ENCODE measurements at regions not wholly inside any gene's neighbourhood (a gene's known extent, or its start where the extent isn't known, plus 50 kb on each side); places are given as distances from the start of the nearest gene placed in this dataset.
A peak's percentile ranks its signal among the peaks of the same experiment; 100 is the strongest.

- no peaks in the 10 kb centered on the region for H3K36me3 ChIP-seq (ENCODE audit: insufficient read depth, low read length)
- H3K27me3 ChIP-seq (ENCODE audit: insufficient read depth, low read length, poor library complexity), result no peaks in the 10 kb centered on the region
- no peak for DNase-seq
- H3K9ac ChIP-seq (ENCODE audit: low read depth, low read length), result no peak overlapping the region
- H3K9me3 ChIP-seq (ENCODE audit: insufficient read depth, low read length, severe bottlenecking), result no peaks in the 10 kb centered on the region
- no peak overlapping the region for H3K4me2 ChIP-seq (ENCODE audit: insufficient read depth, low read length)
- ATAC-seq (ENCODE audit: insufficient read depth, low read depth), result no peak
- H4K20me1 ChIP-seq (ENCODE audit: insufficient read depth, low read length), result no peaks in the 10 kb centered on the region
- H2AFZ ChIP-seq (ENCODE audit: low read depth, low read length), result no peak overlapping the region
- TF ChIP-seq EZH2 (IDR thresholded peaks at IDR 0.05; ENCODE audit: borderline replicate concordance, low read depth, low read length, severe bottlenecking) (no peak), CTCF (IDR thresholded peaks at IDR 0.05; ENCODE audit: borderline replicate concordance, extremely low read depth, low read length, poor library complexity, severe bottlenecking) (no peak)
- no peak overlapping the region for H3K4me3 ChIP-seq (ENCODE audit: low read depth in 1 of 2, low read length in 2 of 2)
- no peak overlapping the region for H3K27ac ChIP-seq (ENCODE audit: low read length)
- H3K79me2 ChIP-seq (ENCODE audit: insufficient read depth, low read length), result no peaks in the 10 kb centered on the region
- no peaks in the 10 kb centered on the region for H3K4me1 ChIP-seq (ENCODE audit: insufficient read depth, low read length)
These were observed 548.8 kb upstream of the FAM241A start for GRCh38 chr4:111596491-111596890.

- Histone ChIP-seq H3K9ac (ENCODE audit: low read depth, low read length) (no peak overlapping the region), H2AFZ (ENCODE audit: low read depth, low read length) (no peak overlapping the region), H3K4me2 (ENCODE audit: insufficient read depth, low read length) (no peak overlapping the region), H3K9me3 (ENCODE audit: insufficient read depth, low read length, severe bottlenecking) (no peaks in the 10 kb centered on the region), H3K36me3 (ENCODE audit: insufficient read depth, low read length) (no peaks in the 10 kb centered on the region), H3K79me2 (ENCODE audit: insufficient read depth, low read length) (no peaks in the 10 kb centered on the region), H3K4me3 (ENCODE audit: low read depth in 1 of 2, low read length in 2 of 2) (no peak overlapping the region), H4K20me1 (ENCODE audit: insufficient read depth, low read length) (no peaks in the 10 kb centered on the region), H3K27me3 (ENCODE audit: insufficient read depth, low read length, poor library complexity) (no peaks in the 10 kb centered on the region), H3K27ac (ENCODE audit: low read length) (no peak overlapping the region), H3K4me1 (ENCODE audit: insufficient read depth, low read length) (no peaks in the 10 kb centered on the region)
- ATAC-seq (ENCODE audit: insufficient read depth, low read depth), result no peak
- DNase-seq, result no peak
- TF ChIP-seq EZH2 (IDR thresholded peaks at IDR 0.05; ENCODE audit: borderline replicate concordance, low read depth, low read length, severe bottlenecking), result no peak
- no peak for TF ChIP-seq CTCF (IDR thresholded peaks at IDR 0.05; ENCODE audit: borderline replicate concordance, extremely low read depth, low read length, poor library complexity, severe bottlenecking)
These were observed 543.6 kb upstream of the FAM241A start for GRCh38 chr4:111601671-111602070.

- H3K4me2 ChIP-seq (ENCODE audit: insufficient read depth, low read length), result no peak overlapping the region
- H3K27ac ChIP-seq (ENCODE audit: low read length), result no peak overlapping the region
- no peak for DNase-seq
- no peaks in the 10 kb centered on the region for H3K27me3 ChIP-seq (ENCODE audit: insufficient read depth, low read length, poor library complexity)
- no peak overlapping the region for H3K9ac ChIP-seq (ENCODE audit: low read depth, low read length)
- no peak overlapping the region for H2AFZ ChIP-seq (ENCODE audit: low read depth, low read length)
- ATAC-seq (ENCODE audit: insufficient read depth, low read depth), result no peak
- no peaks in the 10 kb centered on the region for H3K4me1 ChIP-seq (ENCODE audit: insufficient read depth, low read length)
- no peak for TF ChIP-seq EZH2 (IDR thresholded peaks at IDR 0.05; ENCODE audit: borderline replicate concordance, low read depth, low read length, severe bottlenecking)
- TF ChIP-seq CTCF (IDR thresholded peaks at IDR 0.05; ENCODE audit: borderline replicate concordance, extremely low read depth, low read length, poor library complexity, severe bottlenecking), result peak; percentile 12
- no peaks in the 10 kb centered on the region for H4K20me1 ChIP-seq (ENCODE audit: insufficient read depth, low read length)
- H3K36me3 ChIP-seq (ENCODE audit: insufficient read depth, low read length), result no peaks in the 10 kb centered on the region
- no peaks in the 10 kb centered on the region for H3K9me3 ChIP-seq (ENCODE audit: insufficient read depth, low read length, severe bottlenecking)
- no peaks in the 10 kb centered on the region for H3K79me2 ChIP-seq (ENCODE audit: insufficient read depth, low read length)
- no peak overlapping the region for H3K4me3 ChIP-seq (ENCODE audit: low read depth in 1 of 2, low read length in 2 of 2)
These were observed 542.4 kb upstream of the FAM241A start for GRCh38 chr4:111602848-111603247.

GRCh38 chr4:111605111-111605510 lies 540.1 kb upstream of the FAM241A start:
- Histone ChIP-seq H3K27me3 (ENCODE audit: insufficient read depth, low read length, poor library complexity) (no peaks in the 10 kb centered on the region), H3K4me1 (ENCODE audit: insufficient read depth, low read length) (no peaks in the 10 kb centered on the region), H3K36me3 (ENCODE audit: insufficient read depth, low read length) (no peaks in the 10 kb centered on the region), H2AFZ (ENCODE audit: low read depth, low read length) (no peak overlapping the region), H3K9me3 (ENCODE audit: insufficient read depth, low read length, severe bottlenecking) (no peaks in the 10 kb centered on the region), H3K79me2 (ENCODE audit: insufficient read depth, low read length) (no peaks in the 10 kb centered on the region), H3K27ac (ENCODE audit: low read length) (no peak overlapping the region), H3K4me3 (ENCODE audit: low read depth in 1 of 2, low read length in 2 of 2) (no peak overlapping the region), H4K20me1 (ENCODE audit: insufficient read depth, low read length) (no peaks in the 10 kb centered on the region), H3K4me2 (ENCODE audit: insufficient read depth, low read length) (no peak overlapping the region), H3K9ac (ENCODE audit: low read depth, low read length) (no peak overlapping the region)
- TF ChIP-seq CTCF (IDR thresholded peaks at IDR 0.05; ENCODE audit: borderline replicate concordance, extremely low read depth, low read length, poor library complexity, severe bottlenecking) (no peak), EZH2 (IDR thresholded peaks at IDR 0.05; ENCODE audit: borderline replicate concordance, low read depth, low read length, severe bottlenecking) (no peak)
- no peak for DNase-seq
- no peak for ATAC-seq (ENCODE audit: insufficient read depth, low read depth)

Data from DND-41 (cell line).